ENCODE measurements at regions not wholly inside any gene's neighbourhood (a gene's known extent, or its start where the extent isn't known, plus 50 kb on each side); places are given as distances from the start of the nearest gene placed in this dataset.
"Not testable (repeated sequence)": the region's sequence is repeated elsewhere in the genome, so short reads cannot be mapped to it uniquely, and the experiment has no call there.

DNA sequence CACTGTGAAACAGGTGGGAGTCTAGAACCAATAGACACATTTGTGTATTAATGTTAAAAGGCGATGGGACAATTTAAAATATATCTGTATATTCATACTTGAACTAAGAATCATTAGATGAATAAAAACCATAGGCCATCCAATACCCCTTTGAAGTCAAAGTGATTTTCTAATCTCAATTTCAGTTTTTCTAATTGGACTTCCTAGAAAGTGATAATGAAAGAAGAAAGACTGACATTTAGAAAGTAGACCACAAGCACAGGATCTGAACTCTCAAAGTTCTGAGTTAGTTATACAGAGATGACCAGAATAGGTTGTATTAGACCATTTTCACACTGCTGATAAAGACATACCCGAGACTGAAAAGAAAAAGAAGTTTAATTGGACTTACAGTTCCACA is 412.8 kb upstream of the PIK3R1 start:
- no peak for DNase-seq

DNA sequence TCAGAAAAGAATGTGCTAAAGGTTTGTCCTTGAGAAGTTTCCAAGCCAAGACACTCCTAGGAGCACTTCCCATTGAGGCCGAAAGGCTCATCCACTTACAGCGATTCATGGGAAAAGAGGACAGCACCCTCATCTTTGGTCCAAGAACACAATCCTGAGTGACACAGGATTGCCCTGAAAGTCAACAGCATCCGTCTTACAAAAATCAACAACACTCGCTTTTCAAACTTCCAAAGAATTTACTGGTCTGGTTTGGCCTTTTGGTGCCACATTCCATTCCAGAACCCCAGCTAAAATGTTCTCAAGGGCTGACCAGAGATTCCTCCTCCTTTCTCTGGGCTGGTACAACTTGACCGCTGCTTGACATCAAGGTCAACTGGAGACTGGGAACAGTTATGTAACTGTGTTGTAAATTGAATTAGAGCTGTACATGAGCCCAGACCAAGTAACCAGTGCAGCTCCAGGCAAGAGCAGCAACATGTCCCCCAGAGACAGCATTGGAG is 415.8 kb upstream of the PIK3R1 start:
- DNase-seq = no peak

DNA sequence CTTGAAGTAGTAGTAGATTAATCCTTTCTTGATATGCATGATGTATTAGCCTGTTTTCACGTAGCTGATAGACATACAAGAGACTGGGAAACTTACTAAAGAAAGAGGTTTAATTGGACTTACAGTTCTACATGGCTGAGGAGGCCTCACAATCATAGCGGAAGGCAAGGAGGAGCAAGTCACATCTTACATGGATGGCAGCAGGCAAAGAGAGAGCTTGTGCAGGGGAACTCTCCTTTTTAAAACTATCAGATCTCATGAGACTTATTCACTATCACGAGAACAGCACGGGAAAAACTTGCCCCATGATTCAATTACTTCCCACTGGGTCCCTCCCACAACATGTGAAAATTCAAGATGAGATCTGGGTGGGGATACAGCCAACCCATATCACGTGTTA is 417.1 kb upstream of the PIK3R1 start:
- not testable (repeated sequence) for DNase-seq

DNA sequence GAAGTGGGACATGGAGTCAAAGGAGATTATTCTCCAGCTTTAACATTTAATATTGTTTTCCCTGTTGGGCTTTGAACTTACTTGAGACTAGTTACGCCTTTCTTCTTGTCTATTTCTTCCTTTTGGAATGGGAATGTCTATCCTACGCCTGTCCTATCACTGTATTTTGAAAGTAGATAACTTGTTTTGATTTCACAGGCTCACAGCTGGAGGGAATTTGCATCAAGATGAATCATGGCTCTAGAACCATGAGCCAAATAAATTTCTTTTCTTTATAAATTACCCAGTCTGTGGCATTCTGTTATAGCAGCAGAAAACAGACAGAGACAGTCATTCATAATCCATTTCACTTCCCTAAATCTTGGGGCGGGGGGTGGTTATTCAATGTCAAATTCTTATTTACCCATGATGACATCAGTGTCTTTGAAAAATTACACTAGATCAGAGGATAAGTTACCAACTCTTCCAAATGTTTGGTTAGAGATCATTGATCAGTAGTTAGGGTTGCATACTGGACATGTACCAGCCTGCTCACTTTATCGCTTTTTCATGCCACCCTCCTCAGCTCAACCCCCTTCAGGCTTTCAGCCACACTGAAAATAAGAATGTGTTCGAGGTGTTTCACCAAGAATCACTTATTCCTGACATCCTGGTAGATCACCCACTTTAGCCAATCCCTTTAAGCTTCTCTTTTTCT is 419.6 kb upstream of the PIK3R1 start:
- no peak for DNase-seq

DNA sequence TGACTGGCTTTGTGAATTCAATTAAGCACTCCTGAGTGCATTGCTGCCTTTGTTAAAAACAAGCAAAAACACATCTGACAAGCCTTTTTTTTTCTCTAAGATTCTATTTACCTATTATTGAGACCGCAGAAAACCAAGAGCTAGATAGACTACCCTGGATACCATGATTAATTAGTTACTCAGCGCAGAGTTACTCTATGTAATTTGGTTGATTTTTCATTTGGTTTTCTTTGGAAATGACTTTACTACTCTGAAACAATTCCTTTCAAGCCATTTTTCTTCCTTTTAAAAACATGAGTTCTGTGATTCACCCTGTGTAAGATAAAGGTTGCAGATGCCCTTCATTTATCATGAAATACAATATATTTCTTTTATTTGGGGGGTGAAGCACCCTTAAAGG is 421.6 kb upstream of the PIK3R1 start:
- no peak for DNase-seq

DNA sequence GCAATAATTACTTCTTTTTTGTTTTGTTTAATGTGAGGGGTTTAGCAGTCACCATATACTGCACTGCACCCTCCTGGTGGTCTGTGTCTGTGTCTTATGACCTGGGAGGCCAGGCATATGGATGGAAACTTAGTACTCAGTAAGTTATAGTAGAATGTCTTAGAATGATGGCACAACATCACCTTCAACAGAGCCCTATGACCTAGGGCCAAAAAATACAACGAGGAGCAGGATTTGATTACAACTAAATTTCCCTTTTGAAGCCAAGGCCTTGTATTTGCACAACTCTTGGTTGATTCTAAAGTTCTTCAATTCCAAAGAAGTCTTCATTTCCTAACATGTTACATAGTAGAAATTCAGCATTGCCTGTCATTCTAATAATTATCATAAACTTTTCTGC is 422.1 kb upstream of the PIK3R1 start:
- no peak for DNase-seq

DNA sequence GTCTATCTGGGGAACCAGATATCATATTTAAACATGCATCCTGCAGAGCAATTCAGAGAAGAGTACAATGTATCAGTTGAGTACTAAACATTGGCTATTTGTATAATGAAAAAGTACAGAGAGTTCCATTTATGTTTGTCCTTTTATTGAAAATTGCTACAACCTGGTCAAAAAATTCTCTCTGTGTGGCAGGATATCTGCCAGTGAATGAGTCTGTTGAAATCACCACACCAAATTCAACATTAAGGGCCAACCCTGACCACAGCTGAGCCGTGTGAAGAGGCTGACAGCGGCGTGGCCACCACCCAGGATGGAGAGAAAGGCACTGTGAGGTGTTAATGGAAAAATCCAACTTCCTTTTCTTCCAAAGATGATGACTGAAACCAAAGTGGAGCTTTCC is 422.7 kb upstream of the PIK3R1 start:
- DNase-seq = no peak

DNA sequence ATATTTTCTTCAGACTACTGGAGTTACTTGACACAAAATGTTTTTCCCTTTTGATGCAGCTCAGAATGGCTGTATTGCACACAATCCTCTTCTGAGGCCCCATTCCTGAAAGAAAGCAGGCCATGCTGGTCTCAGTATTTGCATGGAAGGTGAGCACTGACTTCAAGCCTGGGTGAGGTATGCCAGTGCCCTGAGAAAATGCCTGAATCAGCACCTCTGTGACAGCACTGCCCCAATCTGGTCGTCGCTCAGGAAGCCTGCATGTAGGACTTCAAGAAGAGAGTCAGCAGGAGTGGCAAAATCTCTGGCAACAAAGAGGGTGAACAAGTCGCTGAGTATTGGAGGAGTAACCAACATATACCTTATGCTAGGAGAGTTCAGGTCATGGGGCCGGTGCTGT is 425.2 kb upstream of the PIK3R1 start:
- DNase-seq = no peak

DNA sequence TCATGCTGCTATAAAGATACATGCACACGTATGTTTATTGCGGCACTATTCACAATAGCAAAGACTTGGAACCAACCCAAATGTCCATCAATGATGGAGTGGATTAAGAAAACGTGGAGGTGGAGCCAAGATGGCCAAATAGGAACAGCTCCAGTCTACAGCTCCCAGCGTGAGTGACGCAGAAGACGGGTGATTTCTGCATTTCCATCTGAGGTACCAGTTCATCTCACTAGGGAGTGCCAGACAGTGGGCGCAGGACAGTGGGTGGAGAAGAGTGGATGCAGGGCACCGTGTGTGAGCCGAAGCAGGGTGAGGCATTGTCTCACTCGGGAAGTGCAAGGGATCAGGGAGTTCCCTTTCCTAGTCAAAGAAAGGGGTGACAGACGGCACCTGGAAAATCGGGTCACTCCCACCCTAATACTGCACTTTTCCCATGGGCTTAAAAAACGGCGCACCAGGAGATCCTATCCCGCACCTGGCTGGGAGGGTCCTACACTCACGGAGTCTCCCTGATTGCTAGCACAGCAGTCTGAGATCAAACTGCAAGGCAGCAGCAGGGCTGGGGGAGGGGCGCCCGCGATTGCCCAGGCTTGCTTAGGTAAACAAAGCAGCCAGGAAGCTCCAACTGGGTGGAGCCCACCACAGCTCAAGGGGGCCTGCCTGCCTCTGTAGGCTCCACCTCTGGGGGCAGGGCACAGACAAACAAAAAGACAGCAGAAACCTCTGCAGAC is 435.5 kb upstream of the PIK3R1 start:
- DNase-seq = not testable (repeated sequence)

DNA sequence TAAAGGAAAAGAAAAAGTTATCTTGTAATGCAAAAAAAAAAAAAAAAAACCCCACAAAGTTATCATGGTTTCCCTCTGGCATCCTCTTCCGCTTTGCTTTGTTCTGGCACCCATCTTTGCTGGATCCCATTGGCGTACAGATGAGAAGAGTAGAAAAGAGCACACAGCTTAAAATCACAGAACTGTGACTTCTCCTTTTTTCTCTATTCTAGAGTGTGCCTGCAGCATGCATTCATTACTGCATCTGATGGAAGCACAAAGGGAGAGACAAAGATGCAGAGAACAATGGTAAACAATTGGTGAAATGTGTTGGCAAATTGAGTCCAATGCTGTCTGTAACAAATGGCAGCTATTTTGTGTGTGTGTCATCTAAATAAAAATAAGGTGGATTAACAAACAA is 440.8 kb upstream of the PIK3R1 start:
- DNase-seq = no peak

DNA sequence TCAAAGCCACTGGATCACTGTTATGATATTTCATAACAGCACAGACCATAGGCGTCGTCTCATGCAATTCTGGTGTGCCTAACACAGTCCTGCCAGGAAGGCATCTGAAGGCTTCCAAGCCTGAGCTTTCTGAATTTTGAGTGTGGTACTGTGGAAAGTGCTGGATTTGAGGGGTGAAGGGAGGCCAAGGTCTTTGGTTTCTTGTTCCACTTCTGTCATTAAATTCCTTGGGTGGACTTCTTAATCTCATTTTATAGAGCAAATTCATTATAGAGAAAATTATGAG is 441.3 kb upstream of the PIK3R1 start:
- DNase-seq = no peak

DNA sequence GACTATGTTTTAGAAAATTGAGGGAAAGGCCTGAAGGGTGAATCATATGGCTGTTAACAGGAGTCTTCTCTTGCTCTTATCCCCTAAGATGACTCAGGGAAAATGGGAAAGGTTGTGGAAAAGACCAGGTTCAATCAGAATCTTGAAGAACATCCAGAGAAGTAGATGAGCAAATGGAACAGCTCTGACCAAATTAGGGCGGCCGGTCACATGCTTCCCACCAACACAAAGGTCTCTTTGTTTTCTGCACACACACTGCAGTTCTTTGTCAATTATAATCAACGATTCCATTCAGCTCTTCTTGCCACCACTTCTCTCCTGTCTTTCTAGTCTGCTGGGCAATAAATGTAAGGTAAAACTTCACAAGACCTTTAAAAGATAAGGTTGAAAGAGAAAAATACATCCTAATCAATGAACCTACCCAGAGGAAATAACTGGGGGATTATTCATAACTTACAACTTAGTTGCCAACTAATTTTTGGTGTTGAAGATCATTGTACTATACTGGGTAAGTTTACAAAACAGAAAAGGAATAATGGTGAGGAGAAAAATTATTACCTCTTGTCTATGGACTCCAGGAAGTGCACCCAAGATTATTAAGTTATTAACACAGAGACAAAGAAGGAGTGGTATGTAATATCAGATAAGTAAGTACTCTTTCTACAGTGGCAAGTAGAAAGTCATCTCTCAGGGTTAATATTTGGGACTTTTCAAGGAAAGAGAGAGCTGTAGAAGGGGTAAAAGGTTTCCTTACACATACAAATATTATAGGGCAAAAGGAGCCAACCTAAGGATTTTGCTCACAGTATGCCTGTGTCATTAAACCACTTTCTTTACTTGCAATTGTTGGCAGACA is 441.9 kb upstream of the PIK3R1 start:
- DNase-seq = no peak

DNA sequence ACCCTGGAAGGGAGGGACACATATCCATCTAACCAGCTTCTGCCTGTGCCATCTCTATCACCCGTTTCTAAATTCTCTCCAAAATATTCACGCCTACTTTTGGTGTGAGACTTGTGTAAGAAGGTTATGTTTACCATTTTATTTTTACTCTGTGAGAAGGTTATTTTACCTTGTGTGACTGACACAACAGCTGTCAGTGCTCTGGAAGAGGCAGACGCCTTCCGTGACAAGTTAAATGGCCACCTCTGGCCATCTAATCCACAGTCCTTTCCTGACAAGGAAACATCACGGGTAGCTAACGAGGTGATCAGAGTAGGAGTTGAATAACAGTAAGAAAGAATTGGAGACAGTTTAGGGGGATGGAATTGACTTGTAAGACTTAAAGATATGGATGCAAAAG is 443.8 kb upstream of the PIK3R1 start:
- DNase-seq = no peak

DNA sequence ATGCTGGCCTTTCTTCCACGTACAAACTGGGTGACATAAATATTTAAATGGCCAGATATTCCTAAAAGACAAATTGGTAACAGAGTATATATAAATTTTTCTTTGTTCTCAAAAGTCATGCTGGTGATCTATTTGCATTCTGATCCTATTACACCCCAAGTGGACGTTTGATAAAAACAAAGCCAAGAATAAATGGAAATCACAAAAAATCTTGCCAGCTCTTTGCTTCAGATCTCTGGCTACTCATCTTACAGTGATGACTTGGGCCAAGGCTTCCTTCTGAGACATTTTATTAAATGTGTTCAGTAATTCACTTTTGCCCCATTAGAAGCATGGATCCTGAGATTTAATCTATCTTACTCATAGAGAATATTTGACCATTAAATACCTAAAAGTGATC is 444.3 kb upstream of the PIK3R1 start:
- no peak for DNase-seq

DNA sequence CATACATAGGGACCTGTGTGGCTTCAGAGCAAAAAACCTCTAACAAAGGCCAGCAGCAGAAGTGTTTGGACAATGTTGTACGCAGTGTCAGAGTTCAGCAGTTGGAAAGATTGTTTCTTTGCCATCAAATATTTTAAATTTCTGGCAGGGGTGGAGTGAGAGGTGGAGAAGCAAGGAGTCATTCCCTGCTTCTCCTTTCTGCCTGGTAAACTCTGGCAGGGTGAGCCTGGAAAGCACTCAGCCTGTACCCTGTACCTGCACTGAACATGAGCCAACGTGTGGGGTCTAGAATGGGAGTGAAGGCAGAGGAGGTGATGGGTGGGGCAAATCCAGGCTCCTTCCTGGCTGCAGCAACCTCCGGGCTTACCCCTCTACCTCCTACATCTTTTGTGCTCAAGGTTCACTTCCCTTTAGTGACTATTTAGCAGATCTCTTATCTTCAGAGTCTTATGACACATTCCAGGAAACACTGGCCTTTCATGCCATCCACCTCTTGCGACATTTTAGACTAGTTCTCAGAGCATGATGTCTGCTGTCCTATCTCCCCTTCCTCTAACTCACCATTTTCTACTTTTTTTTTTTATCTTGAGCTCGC is 445.0 kb upstream of the PIK3R1 start:
- no peak for DNase-seq

DNA sequence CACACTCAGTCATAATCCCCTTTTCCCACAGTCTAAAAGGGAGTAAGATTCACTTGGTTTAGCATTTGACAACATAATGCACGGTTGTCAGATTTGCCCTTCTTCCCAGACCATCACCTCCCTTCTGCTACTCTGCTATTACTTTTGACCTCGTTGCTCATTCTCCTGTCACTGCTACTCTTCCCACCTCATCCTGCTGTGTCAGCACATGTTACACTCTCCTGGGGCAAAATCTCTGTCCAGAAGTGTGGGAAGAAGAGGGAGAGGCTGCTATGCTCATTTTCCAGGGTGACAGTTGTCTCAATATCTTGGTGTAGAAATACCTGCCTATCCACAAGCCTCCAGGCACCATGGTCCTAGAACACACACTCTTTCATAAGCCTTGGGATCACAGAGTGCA is 449.9 kb upstream of the PIK3R1 start:
- DNase-seq = peak; percentile 60

DNA sequence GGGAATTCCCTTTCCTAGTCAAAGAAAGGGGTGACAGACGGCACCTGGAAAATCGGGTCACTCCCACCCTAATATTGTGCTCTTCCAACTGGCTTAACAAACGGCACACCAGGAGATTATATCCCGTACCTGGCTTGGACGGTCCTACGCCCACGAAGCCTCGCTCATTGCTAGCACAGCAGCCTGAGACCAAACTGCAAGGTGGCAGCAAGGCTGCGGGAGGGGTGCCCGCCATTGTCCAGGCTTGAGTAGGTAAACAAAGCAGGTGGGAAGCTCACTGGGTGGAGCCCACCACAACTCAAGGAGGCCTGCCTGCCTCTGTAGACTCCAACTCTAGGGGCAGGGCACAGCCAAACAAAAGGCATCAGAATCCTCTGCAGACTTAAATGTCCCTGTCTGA is 457.8 kb upstream of the PIK3R1 start:
- DNase-seq = not testable (repeated sequence)

DNA sequence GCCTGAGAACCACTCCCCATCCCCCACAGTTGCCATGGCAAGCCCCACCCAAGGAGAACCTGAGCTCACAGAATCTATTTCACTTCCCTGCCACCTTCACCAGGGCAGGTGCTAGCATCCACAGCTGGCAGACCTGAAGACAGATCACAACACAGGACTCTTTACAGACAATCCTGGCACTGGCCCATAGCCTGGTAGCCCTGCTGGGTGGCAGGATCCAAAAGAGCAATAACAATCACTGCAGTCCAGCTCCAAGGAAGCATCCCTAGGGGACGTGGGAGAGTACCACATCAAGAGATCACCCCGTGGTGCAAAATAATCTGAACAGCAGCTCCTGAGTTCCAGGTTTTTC is 463.2 kb upstream of the PIK3R1 start:
- no peak for DNase-seq

DNA sequence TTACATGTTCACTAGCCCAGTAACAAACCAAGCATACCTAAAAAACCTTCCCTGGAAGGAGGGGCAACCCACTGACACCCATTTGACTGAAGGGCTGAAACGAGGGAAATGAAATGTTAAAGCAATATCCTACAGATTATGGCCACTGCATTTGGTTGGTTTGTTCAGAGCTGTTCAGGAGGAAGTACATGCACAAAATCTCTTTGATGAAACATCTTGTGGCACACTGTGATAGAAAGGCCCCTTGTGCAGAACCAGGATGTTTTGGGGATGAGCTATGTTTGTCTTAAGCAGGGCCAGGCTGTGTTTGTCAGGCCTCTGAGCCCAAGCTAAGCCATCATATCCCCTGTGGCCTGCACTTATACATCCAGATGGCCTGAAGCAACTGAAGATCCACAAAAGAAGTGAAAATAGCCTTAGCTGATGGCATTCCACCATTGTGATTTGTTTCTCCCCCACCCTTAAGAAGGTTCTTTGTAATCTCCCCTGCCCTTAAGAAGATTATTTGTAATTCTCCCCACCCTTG is 467.3 kb upstream of the PIK3R1 start:
- no peak for DNase-seq

DNA sequence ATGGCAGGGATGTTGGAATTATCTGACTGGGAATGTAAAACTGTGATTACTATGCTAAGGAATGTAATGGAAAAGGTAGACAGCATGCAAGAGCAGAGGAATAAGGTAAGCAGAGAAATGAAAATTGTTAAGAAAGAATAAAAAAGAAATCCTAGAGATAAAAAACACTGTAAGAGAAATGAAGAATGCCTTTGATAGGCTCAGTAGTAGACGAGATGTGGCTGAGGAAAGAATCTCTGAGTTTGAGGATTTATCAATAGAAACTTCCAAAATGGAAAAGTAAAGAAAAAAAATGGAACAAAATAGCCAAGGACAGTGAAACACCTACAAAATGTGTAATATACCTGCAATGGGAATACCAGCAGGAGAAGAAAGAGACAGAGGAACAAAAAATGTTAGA is 468.5 kb upstream of the PIK3R1 start:
- DNase-seq = no peak

DNA sequence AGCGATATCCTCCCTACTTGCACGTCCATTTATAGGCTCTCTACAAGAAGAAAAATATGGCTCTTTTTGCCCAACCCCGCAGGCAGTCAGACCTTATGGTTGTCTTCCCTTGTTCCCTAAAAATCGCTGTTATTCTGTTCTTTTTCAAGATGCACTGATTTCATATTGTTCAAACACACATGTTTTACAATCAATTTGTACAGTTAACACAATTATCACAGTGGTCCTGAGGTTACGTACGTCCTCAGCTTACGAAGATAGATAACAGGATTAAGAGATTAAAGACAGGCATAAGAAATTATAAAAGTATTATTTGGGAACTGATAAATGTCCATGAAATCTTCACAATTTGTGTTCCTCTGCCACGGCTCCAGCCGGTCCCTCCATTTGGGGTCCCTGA is 468.9 kb upstream of the PIK3R1 start:
- not testable (repeated sequence) for DNase-seq

DNA sequence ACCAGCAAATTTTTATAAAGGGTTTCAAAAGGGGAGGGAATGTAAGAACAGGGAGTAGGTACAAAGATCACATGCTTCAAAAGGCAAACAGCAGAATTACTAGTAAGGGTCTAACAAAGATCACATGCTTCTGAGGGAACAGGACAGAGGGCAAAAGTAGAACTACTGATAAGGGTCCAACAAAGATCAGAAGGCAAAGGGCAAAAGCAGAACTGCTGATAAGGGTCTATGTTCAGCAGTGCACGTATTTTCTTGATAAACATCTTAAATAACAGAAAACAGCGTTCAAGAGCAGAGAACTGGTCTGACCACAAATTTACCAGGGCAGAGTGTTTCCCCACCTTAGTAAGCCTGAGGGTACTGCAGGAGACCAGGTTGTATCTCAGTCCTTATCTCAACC is 469.5 kb upstream of the PIK3R1 start:
- no peak for DNase-seq

DNA sequence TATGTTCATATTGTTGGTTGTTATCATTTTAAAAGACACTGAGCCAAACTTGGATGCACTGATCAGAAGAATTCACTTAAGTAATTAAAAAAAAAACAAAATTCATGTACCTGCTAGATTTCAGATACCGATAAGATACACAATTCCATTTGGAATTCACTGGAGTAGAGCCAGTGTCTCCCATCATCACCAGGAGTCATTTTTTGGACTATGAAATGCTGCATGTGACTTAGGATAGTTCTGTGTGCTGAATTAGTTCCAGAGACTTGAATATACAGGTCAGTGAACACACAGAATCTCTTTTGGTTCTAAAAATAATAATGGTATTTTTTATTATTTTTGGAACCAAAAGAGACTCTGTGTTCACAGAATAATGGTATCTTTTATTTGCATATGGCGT is 482.6 kb upstream of the PIK3R1 start:
- no peak for DNase-seq

All from NCI-H2227 treated with DMSO at 0.1 percent for 48 hours (cell line).